NCI-H1092 (cell line): ENCODE measurements at regions not wholly inside any gene's neighbourhood (a gene's known extent, or its start where the extent isn't known, plus 50 kb on each side); places are given as distances from the start of the nearest gene placed in this dataset.

Experiments
- DNase-seq: peaks from one replicate; lab custom pipeline; 2025; lab: John Stamatoyannopoulos, UW

DNA sequence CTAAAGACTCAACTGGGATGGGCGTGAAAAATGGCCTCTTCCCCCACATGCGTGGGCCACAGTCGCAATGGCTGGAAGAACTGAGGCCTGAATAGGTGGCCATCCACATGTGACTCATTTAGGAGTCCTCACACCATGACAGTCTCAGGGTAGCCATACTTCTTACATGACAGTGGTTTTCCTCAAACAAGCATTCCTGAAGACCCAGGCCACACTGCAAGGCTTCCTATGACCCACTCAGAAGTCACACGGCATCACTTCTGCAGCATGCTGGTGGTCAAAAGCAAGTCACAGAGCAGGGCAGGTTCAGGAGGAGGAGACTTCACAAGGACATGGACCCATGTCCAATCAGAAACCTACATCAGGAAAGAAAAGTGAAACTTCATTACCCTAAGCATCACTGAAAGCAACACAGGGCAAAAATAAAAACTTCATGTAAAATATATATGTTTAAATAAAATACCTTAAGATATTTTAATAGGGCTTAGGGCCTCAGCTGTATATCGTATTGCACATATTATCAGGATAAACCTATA is 257.1 kb downstream of the OPA1 start:
- DNase-seq = no peak

DNA sequence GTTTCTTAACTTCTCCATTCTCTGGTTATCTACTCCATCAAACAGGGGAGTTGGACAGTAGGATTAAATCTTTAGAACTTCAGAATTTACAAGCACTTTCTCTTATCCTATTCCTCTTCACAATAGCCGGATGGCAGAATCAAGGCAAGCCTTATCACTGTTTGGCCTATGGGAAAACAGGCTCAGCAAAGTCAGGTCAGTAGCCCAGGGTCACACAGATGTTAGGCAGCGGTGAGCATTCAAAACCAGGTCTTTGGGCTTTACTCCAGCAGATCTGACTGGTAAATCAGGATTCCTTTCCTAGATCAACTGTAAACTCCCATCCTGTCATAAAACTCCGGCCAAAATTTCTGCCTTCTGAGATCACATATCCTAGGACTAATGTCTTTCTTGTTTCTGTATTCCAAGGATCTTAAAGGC is 258.4 kb downstream of the OPA1 start:
- DNase-seq = no peak

DNA sequence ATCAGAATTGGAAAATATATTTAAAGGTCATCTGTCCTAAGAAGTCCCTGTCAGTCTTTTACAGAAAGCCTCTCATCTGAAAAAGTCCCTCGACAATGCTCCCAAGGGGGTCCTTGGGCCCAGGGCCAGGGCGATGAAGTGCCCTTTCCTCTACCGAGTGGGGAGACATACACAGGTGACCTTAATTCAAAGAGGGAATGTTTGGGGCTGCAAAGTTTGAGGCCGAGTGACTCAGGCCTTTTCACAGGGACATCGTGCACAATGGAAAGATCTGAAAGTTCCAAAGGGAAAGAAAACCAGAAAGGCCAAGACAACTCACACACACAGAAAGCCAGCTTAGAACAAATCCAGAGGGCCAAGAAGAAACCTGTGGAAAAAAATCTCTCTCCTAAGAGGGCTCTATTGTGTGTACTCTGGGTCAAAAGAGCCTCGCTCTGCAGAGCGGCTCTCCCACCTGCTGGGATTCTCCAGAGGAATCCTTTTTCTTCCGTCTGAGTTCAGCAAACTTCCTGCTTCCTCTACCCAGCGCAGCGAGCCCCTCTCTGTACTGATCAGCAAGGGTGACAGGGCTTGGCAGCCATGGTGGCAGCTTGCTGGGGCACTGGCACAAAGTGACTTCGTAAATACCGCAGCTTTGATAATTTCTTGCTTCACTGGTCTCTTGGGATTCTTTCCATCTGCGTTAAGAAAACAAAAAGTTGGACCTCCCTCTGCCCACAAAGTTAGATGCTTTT is 259.1 kb downstream of the OPA1 start:
- no peak for DNase-seq

DNA sequence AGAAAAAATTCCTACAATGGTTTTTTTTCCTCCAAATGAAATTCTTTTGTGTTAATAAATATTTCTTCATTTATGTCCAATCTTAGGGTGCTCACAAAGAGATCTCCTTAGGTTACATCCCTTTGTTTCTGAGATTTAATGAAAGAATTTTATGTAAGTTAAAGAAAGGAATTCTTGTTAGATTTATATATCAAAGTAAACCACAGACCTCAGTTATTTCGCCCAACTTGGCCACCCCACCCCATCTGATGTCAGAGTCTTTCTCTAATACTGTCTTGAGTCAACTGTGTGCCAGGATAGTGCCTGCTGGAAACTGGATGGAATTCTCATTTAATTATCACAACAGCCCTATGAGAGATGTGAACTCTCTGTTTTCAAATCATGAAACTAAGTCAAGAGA is 259.9 kb downstream of the OPA1 start:
- DNase-seq = no peak

DNA sequence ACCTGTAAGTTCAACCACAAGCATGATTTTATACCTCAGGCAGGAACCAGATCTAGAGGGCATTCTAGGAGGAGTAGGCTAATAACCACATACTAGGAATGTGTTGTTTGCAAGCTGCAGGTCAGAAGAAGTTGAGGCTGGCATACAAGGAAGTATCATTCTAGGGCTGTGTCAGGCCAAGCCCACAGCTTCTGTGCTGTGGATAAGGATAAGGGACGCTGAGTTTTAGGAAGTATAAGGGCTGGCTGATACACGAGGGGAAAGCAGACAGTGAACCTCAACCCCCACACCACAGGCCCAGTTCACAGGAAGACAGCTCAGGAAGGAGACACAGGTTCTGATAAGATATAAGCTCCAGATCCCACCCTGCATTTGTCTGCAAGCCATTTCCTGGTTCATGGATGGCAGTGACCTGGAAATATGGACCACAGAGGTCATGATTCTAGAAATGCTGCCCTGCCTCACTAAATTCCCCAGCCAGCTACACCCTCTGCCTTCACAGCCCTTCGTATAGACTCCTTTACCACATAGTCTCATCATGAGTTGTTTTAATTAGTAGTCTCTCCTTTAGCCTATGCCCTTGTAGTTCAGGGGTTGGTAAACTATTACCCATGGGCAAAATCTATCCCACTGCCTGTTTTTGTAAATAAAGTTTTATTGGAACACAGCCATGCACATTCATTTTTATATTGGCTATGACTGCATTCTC is 260.7 kb downstream of the OPA1 start:
- no peak for DNase-seq

DNA sequence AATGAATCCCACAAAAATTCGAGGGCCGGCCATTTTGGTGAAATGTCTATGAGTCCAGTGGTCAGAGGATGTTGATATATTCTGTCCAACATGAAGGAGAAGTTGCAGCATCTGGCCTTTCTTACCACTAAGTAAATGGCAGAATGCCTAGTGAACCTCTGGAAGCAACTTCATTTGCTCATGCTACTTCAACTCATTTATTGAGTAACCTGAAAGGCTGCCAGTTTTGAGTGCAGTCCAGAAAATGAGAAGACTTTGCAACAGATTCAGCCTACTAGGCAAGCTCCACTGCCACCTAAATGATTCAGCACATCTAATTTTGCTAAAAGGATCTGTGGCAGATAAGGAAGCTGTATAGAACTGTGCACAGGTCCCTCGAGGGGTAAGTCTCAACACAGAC is 265.0 kb downstream of the OPA1 start:
- no peak for DNase-seq

DNA sequence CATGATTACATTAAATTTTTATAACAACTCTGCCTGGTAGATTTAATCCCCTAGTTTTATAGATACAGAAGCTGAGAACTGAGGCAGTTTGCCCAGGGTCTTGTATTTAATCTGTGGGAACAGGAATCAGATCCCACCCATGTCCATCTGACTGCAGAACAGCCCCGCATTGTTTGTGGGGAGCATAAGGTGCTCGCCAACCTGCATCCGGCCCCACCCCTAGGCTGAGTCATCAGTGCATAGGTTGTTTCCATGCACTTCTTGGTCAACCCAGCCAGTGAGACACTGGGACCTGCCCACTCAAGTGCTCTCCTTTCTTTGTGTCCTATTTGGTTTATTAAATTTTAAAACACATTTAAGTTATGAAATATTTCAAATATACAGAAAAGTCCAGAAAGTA is 266.2 kb downstream of the OPA1 start:
- DNase-seq = no peak

DNA sequence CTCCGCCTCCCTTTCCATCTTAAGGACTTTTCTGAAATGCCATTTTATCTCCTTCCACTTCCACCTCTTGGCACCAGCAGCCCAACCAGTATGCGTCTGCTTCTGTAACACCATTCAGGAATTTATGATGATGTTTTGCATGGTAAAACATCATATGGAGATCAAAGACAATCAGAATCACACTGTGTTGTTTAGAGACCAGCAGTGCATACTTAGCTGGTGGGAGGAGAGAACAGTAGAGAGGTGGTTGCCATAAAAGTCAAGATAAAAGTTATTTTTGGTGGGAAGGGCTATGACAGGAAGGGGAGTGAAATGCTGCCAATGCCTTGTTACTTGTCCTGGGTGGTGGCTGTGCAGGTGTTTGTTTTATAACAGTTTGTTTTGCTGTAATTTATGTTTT is 268.0 kb downstream of the OPA1 start:
- DNase-seq = no peak

DNA sequence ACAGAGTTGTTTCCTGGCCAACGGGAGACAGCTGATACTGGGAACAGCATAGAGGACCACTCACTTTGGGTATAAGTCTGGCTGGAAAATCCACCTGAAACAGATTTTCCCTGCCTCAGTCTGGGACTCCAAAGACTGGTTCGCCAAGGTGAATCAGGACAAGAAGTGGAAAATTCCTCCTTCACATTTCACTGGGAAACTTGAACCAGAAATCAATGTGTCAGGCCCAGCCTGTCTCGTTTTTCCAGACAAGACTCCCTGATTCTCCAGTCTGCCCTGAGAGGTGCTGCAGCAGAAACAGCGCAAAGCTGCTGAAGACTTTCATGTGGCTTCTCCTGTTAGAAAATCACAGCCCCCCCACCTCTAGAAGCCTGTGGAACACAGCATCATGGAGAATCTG is 269.8 kb downstream of the OPA1 start:
- DNase-seq = no peak

DNA sequence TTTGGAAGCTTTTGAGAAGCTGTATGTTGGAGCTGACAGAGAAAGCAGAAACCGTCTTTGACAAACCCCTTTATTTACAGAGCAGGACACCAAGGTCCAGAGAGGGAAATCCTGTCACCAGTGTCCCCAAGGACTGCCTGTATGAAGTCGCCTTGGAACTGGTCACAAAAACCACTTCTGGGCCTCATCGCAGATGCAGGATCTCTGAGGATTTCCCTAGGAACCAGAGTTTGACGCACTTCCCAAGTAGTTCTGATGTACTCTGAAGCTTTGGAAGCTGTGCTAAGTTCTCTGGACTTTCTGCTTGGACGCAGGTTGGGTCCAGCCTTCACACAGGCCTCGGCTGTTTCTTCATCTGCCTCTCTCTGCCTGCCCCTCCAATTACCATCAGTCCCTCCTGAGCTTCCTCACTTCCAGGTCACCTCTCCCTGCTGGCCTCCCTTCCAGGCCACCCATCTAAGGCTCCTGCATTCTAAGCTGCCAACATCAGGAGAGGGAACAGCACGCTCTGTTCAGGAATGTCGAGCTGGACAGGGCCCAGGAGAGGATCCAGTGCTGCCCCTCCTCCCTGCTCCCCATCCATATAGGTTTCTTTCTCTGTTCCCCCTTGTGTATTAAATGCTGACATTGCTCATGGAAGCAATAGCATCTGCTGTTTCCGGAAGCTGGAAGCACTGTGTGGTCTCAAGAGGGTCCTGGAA is 270.8 kb downstream of the OPA1 start:
- DNase-seq = no peak

DNA sequence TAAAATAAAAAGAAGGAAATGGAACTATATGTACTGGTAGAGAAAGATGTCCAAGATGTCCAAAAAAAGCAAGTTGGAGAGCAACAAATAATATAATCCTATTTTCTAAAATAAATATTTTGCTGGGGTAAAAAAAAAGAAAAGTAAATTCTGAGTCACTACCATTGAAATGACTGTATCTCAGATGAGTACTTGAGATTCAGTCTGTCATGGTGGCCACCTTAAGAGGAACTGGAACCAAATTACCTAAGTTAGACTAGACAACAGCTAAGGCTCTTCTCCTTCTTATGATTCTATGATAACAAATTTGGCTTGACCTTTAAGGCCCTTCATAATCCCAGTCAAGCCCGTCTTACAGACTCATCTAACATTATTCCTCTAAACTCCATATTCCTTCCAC is 270.6 kb upstream of the HES1 start:
- DNase-seq = no peak

DNA sequence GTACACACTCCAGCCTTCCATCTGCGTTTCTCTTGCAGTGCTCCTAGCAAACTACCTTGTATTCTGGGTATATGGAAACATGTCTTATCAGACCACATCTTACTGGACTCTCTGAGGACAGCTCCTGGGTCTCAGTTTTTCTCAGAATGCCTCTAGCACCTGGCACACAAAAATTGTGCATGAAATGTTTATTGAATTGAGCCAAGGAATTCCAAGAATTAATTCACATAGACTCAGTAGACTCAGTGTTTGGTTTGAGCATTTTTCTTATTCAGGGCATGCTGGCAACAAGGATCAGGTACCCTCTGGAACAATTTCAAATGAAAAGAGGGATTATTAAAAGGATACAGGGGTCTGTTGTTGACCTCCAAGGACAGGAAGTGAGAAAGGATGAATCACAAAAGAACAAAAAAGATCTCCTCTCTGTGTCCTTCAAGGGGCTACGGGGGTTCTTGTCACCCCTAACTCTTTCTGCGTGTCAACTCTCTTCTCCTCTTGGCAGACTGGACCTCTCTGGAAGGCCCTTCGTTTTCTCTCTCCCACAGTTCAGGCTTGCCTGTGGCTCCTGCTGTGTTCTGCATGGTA is 270.0 kb upstream of the HES1 start:
- DNase-seq = no peak

DNA sequence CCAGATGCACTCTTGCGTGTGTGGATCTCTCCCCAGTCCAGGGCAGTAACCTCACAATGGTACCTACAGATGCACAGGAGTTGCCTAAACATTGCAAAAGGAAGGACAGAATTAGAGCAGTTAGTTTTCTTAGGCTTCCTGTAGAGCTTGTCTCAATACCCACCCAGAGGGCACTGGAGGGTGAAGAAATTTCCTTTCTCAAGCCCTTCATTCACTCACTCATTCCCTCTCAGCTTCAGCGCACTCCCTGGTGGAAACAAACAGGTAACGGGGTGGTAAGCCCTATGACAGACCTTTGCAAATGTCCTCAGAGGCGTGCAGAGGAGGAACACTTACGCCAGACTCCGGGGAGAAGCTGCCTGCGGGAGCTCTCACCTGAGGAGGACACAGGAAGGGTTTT is 267.4 kb upstream of the HES1 start:
- DNase-seq = no peak

DNA sequence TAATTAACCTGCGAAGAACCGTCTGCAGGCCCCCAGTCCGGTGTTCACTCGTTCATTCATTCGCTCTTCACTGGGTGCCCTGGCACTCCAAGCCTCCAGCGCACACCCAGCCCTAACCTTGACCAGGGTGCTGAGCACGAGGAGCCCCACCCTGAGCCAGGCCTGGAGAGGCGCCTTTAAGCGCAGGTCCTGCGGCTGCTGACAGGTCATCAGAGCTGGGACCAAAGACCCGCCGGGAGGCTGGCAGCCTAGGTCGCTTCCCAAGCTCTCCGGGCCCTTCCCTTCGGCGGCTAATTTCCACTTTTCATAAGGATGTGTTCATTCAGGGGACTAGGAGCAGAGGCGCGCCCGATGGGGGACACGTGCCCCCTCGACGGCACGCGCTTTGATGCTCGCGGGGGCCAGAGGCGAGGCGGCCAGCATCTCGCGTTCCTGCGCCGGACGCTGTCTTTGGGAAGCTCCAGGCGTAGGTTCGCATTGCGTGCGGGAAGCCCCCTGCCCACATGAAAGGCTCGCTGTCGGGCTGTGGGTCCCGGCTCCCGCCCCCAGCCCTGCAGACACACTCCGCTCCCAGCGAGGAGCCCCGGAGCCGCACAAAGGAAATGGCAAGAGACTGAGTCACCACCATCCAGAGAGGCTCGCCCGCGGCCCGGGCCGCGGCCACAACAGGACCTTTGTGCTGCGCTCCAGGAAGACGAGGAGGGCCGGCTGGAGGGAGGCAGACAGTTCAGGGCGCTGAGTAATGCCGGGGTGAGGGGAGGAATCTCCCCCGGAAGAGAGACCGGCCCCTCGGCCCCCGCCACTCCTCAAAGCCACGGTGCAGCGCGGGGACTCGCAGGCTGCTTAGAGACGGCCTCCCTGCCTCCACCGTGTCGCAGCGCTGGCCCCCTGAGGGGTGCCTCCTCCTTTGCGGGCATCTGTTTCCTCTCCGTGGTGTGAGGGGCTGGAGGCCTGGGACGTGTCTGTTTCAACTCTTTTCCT is 266.4 kb upstream of the HES1 start:
- no peak for DNase-seq

DNA sequence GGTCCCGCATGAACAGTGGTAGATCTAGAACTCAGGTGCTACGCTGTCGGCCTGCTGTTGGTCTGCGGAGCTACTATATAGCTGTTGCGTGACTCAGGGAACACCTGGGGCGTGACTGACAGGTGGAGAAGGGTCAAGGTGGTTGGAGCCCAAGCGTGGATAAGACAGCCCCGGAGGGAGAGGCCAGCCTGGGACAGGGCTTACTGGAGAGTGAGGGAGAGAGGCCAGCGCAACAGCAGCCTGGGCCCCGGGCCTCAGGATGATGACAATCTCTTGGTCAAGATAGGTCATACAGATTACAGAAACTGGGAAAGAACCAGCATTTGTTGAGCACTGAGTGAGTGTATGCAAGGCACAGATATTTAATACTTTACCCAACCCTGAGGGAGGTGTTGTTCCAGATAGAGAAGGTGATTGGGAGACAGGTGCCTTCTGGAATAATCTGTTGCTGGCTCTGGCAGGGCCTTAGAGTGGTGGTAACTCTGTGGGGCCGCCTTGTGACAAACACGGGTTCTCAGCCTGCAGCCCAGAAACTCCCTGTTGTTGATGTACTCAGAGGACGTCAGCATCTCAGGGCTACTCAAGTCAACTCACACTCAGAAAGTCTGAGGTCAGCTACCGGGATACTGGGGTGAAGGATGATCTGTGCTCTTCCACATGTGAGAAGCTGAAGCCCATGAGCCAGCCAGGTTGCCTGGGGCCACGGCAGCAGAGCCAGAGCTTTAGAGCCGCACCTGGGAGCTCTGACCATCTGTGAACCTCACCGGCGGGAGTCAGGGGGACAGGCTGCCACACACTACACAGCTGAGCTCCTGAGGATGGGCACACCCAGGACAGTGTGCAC is 265.4 kb upstream of the HES1 start:
- no peak for DNase-seq

DNA sequence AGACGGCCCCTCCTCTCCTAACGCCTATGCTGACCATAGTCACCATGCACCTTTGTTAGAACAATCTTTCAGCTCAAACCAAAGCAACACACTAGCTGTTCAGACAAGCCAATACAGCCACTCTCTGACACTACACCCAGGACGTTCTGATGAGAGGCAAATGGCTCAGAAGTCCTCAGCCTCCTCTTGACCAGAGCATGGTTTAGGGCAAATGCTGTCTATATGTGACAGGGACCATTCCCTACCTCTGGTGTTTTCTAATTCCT is 264.8 kb upstream of the HES1 start:
- DNase-seq = no peak

DNA sequence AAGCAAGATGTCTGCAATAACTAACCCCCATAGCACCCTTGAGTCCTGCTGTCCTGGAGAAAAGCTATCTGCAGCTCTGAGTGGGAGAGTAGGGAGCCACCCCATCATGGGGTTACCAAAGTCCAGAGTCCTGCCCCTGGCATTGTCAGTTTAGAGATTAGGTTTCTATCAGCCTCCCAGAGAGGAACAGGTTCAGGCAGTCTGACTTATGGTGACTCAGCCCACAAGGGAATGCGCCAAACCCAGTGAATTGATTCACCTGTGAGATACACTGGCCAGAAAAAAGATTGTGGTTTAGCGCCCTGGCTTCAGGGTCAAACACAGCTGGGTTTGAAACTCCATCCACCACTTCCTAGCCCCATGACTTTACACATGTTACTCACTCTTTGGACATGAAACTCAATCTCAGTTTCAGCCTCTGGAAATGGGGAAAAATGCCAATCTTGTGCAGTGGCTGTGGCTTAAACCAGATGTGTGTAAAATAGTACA is 263.6 kb upstream of the HES1 start:
- DNase-seq = no peak

DNA sequence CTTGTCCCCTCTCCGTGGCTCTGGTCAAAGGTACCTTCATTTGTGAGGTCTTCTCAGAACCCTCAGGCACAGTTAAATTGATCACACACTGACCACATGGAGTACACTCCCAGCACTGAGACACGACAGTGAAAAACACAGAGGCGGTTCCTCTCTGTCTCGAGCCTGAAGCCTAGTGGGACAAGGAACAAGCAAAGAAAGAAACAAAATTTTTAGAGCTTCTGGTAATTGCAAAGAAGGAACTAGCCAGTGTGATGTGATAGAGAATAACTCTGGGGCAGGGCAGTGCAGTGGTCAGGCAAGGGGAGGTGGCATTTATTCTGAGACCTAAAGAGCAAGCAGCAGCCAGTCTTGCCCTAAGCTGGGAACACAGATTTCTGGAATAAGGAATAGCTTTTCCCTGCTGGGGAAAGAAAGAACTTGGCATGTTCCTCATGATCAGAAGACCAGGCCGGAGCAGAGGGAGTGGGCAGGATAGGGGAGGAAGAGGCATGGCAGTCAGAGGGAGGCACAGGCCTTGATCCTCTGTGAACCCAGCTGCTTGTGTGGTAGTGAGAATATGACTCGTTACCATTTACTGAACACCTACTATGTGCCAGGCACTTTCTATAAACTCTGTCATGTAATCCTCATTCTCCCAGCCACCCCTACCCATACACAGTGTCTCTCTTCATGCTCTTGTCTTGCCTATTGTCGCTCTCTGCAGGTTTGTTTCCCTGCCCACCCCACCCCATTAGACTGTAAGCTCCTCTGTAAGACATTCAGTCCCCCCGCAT is 262.3 kb upstream of the HES1 start:
- no peak for DNase-seq

DNA sequence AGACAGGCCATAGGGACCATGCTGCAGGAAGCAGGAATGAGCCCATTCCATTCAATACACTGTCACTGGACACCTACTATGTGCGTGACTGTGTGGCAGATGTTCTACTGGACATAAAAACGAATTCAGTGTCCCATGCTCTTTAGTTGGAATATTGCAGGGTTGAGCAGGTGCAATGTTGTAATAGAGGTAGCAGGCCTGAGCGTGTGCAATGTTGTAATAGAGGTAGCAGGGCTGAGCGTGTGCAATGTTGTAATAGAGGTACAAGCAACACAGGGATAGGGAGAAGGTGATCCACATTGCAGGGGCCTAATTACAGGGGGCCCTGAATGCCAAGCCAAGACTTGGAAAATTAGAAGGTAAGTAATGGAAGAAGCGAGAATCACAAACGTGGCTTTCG is 261.4 kb upstream of the HES1 start:
- DNase-seq = no peak
